ENCODE measurements at regions not wholly inside any gene's neighbourhood (a gene's known extent, or its start where the extent isn't known, plus 50 kb on each side); places are given as distances from the start of the nearest gene placed in this dataset.
"Not testable (repeated sequence)": the region's sequence is repeated elsewhere in the genome, so short reads cannot be mapped to it uniquely, and the experiment has no call there.

DNA sequence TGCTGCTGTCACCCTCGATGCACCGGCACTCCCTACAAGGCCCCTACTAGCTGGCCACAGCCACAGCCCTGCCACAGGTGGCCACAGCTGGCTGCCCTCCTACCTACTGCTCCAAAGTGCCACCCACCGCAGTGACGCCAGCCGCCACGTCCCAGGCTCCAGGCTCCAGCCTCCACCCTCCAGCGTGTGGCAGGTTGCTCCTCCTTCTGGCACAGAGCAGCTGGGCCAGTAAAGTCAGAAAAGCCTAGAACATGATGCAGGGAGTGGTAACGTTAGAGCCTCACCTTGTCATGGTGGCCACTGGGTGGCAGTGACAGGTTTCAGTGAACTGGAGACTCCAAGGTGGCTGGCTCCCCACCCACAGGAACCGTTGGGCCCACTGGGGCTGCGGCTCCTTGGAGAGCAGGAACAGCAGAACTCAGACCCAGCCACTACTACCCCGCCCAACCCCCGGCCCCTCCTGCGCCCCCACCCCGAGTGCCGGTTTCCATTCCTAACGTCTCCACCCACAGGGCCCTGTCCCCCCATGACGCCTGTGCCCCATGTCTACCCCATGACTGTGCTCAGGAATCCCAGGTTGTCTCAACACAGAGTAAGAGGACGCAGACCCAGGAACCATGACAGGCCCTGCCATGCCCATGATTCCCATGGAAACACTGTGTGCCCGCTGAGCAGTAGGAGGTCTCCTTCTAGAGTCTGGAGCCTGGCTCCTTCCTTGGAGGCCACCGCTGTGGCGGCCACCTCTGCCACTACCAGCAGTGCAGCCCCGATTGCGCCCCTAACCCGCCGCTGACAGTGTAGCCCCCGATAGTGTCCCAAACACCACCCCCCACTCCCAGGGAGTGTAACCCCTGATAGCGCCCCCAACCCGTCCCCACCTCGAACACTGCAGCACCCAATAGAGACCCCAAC, 52.3 kb upstream of the ZNF33B start:
- H3K27ac ChIP-seq: no peak overlapping the region
- no peak for TF ChIP-seq ZFX (IDR thresholded peaks at IDR 0.05; ENCODE audit: borderline replicate concordance)
- TF ChIP-seq, protein P1, sequence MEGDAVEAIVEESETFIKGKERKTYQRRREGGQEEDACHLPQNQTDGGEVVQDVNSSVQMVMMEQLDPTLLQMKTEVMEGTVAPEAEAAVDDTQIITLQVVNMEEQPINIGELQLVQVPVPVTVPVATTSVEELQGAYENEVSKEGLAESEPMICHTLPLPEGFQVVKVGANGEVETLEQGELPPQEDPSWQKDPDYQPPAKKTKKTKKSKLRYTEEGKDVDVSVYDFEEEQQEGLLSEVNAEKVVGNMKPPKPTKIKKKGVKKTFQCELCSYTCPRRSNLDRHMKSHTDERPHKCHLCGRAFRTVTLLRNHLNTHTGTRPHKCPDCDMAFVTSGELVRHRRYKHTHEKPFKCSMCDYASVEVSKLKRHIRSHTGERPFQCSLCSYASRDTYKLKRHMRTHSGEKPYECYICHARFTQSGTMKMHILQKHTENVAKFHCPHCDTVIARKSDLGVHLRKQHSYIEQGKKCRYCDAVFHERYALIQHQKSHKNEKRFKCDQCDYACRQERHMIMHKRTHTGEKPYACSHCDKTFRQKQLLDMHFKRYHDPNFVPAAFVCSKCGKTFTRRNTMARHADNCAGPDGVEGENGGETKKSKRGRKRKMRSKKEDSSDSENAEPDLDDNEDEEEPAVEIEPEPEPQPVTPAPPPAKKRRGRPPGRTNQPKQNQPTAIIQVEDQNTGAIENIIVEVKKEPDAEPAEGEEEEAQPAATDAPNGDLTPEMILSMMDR (IDR thresholded peaks at IDR 0.05): peak; percentile 50

DNA sequence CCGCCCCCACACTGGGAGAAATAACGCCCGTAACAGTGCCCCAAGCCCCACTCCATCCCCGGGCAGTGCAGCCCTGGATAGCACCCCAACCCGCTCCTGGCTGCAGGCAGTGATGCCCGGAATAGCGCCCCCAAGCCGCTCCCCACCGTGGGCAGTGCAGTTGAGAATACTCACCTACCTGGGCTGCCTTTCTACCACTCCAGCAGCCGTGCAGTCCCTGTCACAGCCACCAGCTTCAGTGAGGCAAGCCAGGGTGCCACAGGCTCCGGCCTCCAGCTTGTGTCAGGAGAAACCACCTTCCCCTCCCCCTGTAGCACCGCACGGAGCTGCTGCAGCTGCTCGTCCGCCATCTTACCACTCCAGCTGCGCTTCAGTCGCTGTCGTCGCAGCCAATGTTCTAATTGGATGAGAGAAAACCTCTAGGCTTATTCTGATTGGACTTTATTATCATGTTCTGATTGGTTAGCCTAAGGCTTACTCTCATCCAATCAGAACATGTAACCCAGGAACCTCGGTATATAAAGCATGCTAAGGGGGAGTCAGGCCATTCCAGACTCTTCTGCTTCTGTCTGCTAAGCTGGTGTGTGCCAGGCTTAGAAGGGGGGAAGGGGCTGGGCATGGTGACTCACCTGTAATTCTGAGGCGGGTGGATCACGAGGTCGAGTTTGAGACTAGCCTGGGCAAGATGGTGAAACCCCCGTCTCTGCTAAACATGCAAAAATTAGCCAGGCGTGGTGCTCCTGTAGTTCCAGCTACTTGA, 53.2 kb upstream of the ZNF33B start:
- TF ChIP-seq ZFX (IDR thresholded peaks at IDR 0.05; ENCODE audit: borderline replicate concordance): no peak
- TF ChIP-seq, protein P1 (IDR thresholded peaks at IDR 0.05): no peak
- H3K27ac ChIP-seq: no peak overlapping the region

DNA sequence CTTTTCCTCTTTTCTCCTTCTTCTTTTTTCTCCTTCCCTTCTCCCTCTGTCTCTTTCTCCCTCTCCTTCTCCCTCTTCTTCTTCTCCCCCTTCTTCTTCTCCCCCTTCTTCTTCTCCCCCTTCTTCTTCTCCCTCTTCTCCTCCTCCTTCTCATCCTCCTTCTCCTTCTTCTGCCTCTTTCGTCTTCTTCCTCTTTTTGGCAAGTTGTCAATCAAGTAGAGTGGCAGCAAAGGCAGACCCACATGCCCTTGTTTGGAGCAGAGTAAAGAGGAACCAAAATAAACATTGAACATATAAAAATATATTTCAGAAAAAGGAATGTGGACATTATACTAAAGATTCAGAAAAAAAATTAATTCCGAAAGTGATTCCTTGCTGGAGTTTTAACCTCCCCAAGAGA, 59.6 kb upstream of the ZNF33B start:
- TF ChIP-seq, protein P1 (IDR thresholded peaks at IDR 0.05): no peak
- TF ChIP-seq ZFX (IDR thresholded peaks at IDR 0.05; ENCODE audit: borderline replicate concordance): no peak
- no peak overlapping the region for H3K27ac ChIP-seq

DNA sequence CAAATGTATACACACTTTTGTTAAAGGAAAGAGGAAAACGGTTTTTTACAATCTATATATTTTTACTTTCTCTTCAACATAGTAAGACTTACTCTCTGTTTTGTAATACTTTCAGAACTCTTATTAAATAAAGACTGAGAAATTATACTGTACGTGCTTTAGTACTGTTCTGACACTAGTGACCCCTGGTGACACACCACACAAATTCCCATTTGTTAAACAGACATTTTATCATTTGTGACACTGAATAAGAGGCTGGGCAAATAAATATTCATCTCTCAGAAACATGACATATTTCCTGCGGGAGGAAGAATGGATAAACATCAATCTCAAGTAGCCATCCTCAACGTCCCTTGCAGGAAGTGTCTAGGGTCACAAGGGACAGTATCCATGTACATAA, 68.9 kb upstream of the ZNF33B start:
- TF ChIP-seq, protein P1 (IDR thresholded peaks at IDR 0.05): no peak
- no peak for TF ChIP-seq ZFX (IDR thresholded peaks at IDR 0.05; ENCODE audit: borderline replicate concordance)
- no peak overlapping the region for H3K27ac ChIP-seq

DNA sequence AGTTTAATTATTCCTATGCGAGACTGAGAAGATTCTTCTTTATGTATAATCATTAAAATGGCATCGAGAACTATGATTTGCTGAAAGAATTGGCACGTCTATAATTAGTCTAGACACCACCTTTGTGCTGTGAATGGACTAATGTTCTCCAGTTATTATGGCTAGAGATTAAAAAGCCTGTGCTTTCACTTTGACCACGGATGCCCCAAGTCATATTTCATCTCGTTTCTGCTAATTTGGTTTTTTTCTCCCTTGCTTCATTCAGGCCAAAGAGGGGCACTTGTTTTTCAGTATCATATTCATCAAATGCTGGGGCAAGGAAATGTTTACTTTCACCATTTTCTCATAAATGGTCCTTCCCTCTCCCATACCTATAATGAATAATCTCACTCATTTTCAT, 63.3 kb upstream of the BMS1 start:
- not testable (repeated sequence) for H3K27ac ChIP-seq

DNA sequence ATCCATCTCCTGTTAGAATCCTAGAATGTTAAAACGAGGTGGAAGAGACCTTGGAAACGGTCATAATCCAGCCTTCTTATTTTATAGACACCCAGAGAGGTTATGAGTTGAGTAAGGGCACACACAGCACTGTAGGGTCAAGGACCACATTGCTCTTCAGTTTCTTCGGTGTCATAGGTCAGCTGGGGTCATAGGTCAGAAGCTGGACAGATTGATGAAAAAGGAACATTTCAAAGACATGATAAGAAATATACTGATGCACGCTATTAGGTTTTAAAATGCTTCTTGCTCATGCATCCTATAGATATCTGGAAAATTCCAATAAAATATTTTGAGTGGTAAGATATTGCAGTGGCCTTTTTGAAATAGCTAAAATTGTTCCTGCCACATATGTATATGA, 60.0 kb upstream of the BMS1 start:
- H3K27ac ChIP-seq: no peak overlapping the region
- no peak for TF ChIP-seq ZFX (IDR thresholded peaks at IDR 0.05; ENCODE audit: borderline replicate concordance)
- TF ChIP-seq, protein P1 (IDR thresholded peaks at IDR 0.05): no peak

DNA sequence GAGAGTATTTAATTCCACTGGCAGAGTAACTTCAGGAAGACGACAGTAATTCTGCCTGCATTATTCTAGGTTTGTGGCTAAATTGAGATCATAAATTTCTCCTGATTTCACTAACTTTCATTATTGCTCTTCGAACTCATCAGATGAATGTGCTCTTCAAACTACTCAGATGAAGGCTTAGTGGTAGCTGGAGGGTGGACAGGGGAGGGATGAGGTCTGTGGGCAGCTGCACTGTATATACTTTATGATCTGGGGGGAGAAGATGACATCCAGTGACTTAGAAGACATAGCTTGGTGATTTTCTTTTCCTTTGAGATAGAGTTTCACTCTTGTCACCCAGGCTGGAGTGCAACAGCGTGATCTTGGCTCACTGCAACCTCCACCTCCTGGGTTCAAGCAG, 59.0 kb upstream of the BMS1 start:
- H3K27ac ChIP-seq: not testable (repeated sequence)

DNA sequence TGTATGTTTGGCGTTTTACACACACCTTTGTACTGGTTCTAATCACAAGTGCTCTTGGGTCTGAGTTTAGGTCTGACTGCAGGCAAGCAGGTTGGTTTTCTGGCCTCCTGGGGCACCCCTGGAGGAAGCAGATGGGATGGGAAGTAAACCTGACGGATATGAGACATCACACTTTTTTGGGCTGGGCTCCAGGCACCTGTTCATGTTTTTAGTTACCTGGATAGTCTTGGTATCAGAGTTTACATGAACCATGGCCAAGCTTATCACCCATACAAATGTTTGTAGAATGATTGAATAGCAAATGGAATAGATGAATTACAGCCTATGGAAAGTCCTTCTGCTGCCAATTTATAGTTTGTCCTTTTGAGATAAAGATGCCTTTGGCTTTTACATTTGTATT, 57.9 kb upstream of the BMS1 start:
- not testable (repeated sequence) for H3K27ac ChIP-seq
